ENCODE measurements at regions not wholly inside any gene's neighbourhood (a gene's known extent, or its start where the extent isn't known, plus 50 kb on each side); places are given as distances from the start of the nearest gene placed in this dataset.

DNA sequence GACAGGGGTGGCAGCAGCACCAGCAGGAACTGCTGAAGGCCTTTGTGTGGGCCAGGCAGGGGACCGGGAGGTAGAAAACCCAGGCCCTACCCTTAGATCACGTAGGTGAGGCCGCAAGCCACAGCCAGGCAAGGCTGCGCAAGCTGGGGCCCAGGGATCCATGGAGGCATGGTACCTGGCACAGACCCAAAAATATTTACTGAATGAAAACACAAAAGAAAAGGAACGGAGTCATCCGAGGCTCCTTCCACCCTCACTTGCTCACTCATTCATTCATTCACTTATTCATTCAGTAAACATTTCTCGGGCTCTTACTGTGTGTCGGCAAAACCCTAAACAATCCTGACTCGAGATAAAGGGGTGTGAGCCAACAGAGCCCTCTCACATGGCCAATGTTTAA, 102.3 kb downstream of the BCOR start:
- no peak overlapping the region for H3K27ac ChIP-seq
- 85 to 100% methylated on average over 6 to 9 of the region's 9 CpGs for WGBS, 2 donors (ENCODE audit: low coverage in 1 of 2)
- H3K36me3 ChIP-seq, result no peaks in the 10 kb centered on the region
- no peaks in the 10 kb centered on the region for H3K27me3 ChIP-seq
- no peaks in the 10 kb centered on the region for H3K4me1 ChIP-seq
- intact Hi-C loops (cut with DNase I; ENCODE audit: low total_unique reads), result no loop called here
- in situ Hi-C loops (cut with MboI; ENCODE audit: low pct_ligation_motif_present in 1 of 4, low pct_unique_long_range_greater_than_20kb in 1 of 4, low sequenced_read_pairs in 3 of 4), result no loop called here
- no peaks in the 10 kb centered on the region for H3K9me3 ChIP-seq
- no peak for DNase-seq
- H3K4me3 ChIP-seq, result no peak overlapping the region
- TF ChIP-seq, protein P1, sequence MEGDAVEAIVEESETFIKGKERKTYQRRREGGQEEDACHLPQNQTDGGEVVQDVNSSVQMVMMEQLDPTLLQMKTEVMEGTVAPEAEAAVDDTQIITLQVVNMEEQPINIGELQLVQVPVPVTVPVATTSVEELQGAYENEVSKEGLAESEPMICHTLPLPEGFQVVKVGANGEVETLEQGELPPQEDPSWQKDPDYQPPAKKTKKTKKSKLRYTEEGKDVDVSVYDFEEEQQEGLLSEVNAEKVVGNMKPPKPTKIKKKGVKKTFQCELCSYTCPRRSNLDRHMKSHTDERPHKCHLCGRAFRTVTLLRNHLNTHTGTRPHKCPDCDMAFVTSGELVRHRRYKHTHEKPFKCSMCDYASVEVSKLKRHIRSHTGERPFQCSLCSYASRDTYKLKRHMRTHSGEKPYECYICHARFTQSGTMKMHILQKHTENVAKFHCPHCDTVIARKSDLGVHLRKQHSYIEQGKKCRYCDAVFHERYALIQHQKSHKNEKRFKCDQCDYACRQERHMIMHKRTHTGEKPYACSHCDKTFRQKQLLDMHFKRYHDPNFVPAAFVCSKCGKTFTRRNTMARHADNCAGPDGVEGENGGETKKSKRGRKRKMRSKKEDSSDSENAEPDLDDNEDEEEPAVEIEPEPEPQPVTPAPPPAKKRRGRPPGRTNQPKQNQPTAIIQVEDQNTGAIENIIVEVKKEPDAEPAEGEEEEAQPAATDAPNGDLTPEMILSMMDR (IDR thresholded peaks at IDR 0.05), result no peak
- no peak for TF ChIP-seq EP300 (IDR thresholded peaks at IDR 0.05; ENCODE audit: low read depth)
- TF ChIP-seq POLR2AphosphoS5 (IDR thresholded peaks at IDR 0.05), result no peak
- TF ChIP-seq POLR2A (IDR thresholded peaks at IDR 0.05), result no peak

DNA sequence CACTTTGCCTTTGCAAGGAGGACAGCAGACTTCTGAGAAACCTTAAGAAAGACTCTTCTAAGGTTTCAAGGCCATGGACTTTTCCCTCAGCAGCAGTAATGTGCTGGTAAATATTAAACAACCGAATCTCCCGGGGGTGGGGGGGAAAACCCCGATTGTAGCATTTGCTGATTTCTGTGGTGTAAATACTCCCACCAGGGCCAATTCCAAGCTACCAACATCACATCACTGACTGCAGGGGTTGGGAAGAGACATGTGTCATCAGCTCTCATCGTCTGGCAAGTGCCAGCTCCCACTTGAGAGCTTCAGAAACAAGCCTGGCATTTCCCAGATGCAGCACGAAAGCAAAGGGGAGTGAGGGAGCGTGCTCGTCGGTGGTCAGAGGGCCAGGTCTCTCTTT, 101.2 kb downstream of the BCOR start:
- Histone ChIP-seq H3K9me3 (no peaks in the 10 kb centered on the region), H3K4me1 (no peaks in the 10 kb centered on the region), H3K36me3 (no peaks in the 10 kb centered on the region), H3K4me3 (no peak overlapping the region), H3K27ac (no peak overlapping the region), H3K27me3 (no peaks in the 10 kb centered on the region)
- no peak for DNase-seq
- intact Hi-C loops (cut with DNase I; ENCODE audit: low total_unique reads), result no loop called here
- 50 to 60% methylated on average over 3 to 8 of the region's 8 CpGs for WGBS, 2 donors (ENCODE audit: low coverage in 1 of 2)
- in situ Hi-C loops (cut with MboI; ENCODE audit: low pct_ligation_motif_present in 1 of 4, low pct_unique_long_range_greater_than_20kb in 1 of 4, low sequenced_read_pairs in 3 of 4), result no loop called here
- TF ChIP-seq, protein P1 (IDR thresholded peaks at IDR 0.05), result no peak
- no peak for TF ChIP-seq POLR2A (IDR thresholded peaks at IDR 0.05)
- TF ChIP-seq POLR2AphosphoS5 (IDR thresholded peaks at IDR 0.05), result no peak
- TF ChIP-seq EP300 (IDR thresholded peaks at IDR 0.05; ENCODE audit: low read depth), result no peak

DNA sequence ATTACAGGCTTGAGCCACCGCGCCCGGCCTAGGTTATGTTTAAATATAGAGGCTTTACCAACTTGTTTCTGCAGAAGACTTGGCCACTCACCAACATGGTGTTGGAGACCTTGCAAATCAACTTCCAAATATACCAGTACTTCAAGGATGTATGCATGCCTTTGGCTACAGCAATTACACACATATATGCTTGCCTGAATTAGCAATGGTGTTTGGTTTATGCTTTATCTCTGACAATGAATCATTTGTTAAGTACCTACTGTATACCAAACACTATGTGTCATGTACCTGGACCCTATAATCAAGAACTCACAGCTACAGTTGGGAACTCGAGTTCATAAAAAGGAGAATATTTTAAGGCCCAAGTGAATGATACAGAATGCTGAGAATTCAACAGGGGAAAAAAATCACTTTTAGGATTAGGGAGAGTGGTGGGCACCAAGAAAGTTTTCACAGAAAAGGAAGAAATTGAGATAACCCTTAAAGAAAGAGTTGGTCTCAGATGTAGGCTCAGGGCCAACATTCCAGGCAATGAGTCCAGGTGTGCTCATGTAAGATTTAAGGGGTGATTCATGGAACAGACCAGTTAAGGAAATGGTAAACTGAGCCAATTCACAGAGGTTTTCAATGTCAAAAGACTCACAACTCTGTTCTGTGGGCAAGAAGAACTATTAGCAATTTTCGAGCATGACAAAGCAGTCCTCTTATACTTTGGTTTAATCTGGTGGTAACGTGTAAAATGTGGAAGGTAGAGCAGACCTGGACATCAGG, 98.9 kb downstream of the BCOR start:
- intact Hi-C loops (cut with DNase I; ENCODE audit: low total_unique reads) (no loop called here), in situ Hi-C loops (cut with MboI; ENCODE audit: low pct_ligation_motif_present in 1 of 4, low pct_unique_long_range_greater_than_20kb in 1 of 4, low sequenced_read_pairs in 3 of 4) (no loop called here)
- no peak overlapping the region for H3K27ac ChIP-seq
- WGBS, 2 donors (ENCODE audit: low coverage in 1 of 2), result 84 to 100% methylated on average over 2 to 6 of the region's 6 CpGs
- TF ChIP-seq EP300 (IDR thresholded peaks at IDR 0.05; ENCODE audit: low read depth) (no peak), POLR2AphosphoS5 (IDR thresholded peaks at IDR 0.05) (no peak), POLR2A (IDR thresholded peaks at IDR 0.05) (no peak)
- TF ChIP-seq, protein P1 (IDR thresholded peaks at IDR 0.05), result no peak
- no peaks in the 10 kb centered on the region for H3K4me1 ChIP-seq
- H3K4me3 ChIP-seq, result no peak overlapping the region
- no peaks in the 10 kb centered on the region for H3K36me3 ChIP-seq
- DNase-seq, result no peak
- H3K27me3 ChIP-seq, result no peaks in the 10 kb centered on the region
- H3K9me3 ChIP-seq, result no peaks in the 10 kb centered on the region

Small RNA genes lying in the stretch of these regions (small RNA-seq; reads per million reads assigned to genes)
- gene MIR1587 (0 reads per million in 4 donors), gene MIR3937 (0 to 0.24 (median 0) reads per million in 4 donors), gene RN7SL732P (0 reads per million in 4 donors), gene RNU6-591P (0 reads per million in 4 donors)

Data from transverse colon (tissue), 4 donors.